GM12873 (cell line): ENCODE measurements at regions not wholly inside any gene's neighbourhood (a gene's known extent, or its start where the extent isn't known, plus 50 kb on each side); places are given as distances from the start of the nearest gene placed in this dataset.

Experiments used
- CTCF ChIP-seq: IDR thresholded peaks from 2 replicates; pipeline ENCODE4 v1.5.1; 2012; ENCODE audit warnings: low read depth, mild to moderate bottlenecking, moderate library complexity, low read length, control low read depth; ENCODE audit not compliant: insufficient read depth; ENCODE audit errors: missing control alignments

- no peak for TF ChIP-seq CTCF
These were observed 105.5 kb upstream of the PITX1 start for GRCh38 chr5:135139381-135140134.

- TF ChIP-seq CTCF = no peak
These were observed 104.3 kb upstream of the PITX1 start for GRCh38 chr5:135138116-135138850.

GRCh38 chr5:135137146-135137915 lies 103.3 kb upstream of the PITX1 start:
- TF ChIP-seq CTCF = no peak

- no peak for TF ChIP-seq CTCF
These were observed 102.5 kb upstream of the PITX1 start for GRCh38 chr5:135136546-135136945.

GRCh38 chr5:135135530-135136226 lies 101.7 kb upstream of the PITX1 start:
- no peak for TF ChIP-seq CTCF

GRCh38 chr5:135134691-135135381 lies 100.8 kb upstream of the PITX1 start:
- TF ChIP-seq CTCF = no peak
